Mesendoderm (in vitro differentiated cells): ENCODE measurements at regions not wholly inside any gene's neighbourhood (a gene's known extent, or its start where the extent isn't known, plus 50 kb on each side); places are given as distances from the start of the nearest gene placed in this dataset.
A peak's percentile ranks its signal among the peaks of the same experiment; 100 is the strongest.

Experiments used
- DNase-seq: peaks from one replicate; pipeline ENCODE4 v3.0.0; 2013
- H2AK5ac ChIP-seq: 2 replicates; pipeline ENCODE4 v1.6.1; 2013; ENCODE audit warnings: low read length, inconsistent platforms
- H2BK120ac ChIP-seq: 2 replicates; pipeline ENCODE4 v1.6.1; 2013; ENCODE audit warnings: low read depth, mild to moderate bottlenecking, low read length, moderate library complexity, mixed read lengths
- H2BK15ac ChIP-seq: replicated peaks from 2 replicates; pipeline ENCODE4 v1.6.1; 2013; ENCODE audit warnings: low read depth, mild to moderate bottlenecking, moderate library complexity
- H2BK5ac ChIP-seq: 2 replicates; pipeline ENCODE4 v1.6.1; 2013; ENCODE audit warnings: low read length, inconsistent platforms
- H3K18ac ChIP-seq: 2 replicates; pipeline ENCODE4 v1.6.1; 2013; ENCODE audit warnings: mild to moderate bottlenecking, low read length, mixed read lengths
- H3K23ac ChIP-seq: one replicate; pipeline ENCODE4 v1.6.1; 2013; ENCODE audit warnings: low read length
- H3K27ac ChIP-seq: 2 replicates; pipeline ENCODE4 v1.5.1; 2013; ENCODE audit warnings: low read depth, mild to moderate bottlenecking, inconsistent platforms, low read length, moderate library complexity
- H3K27me3 ChIP-seq: 2 replicates; pipeline ENCODE4 v1.6.1; 2013; ENCODE audit warnings: low read length, control low read depth, mild to moderate bottlenecking, inconsistent platforms; ENCODE audit not compliant: insufficient read depth, poor library complexity
- H3K36me3 ChIP-seq: 2 replicates; pipeline ENCODE4 v1.6.1; 2013; ENCODE audit warnings: low read length, inconsistent platforms; ENCODE audit not compliant: control insufficient read depth, insufficient read depth
- H3K4ac ChIP-seq: one replicate; pipeline ENCODE4 v1.6.1; 2013; ENCODE audit warnings: low read depth, mild to moderate bottlenecking, low read length, moderate library complexity
- H3K4me1 ChIP-seq: 2 replicates; pipeline ENCODE4 v1.6.1; 2013; ENCODE audit warnings: low read depth, low read length, inconsistent platforms; ENCODE audit not compliant: control insufficient read depth
- H3K4me2 ChIP-seq: 2 replicates; pipeline ENCODE4 v1.6.1; 2013; ENCODE audit warnings: low read length
- H3K4me3 ChIP-seq: 2 replicates; pipeline ENCODE4 v1.5.1; 2013; ENCODE audit warnings: mild to moderate bottlenecking, low read length
- H3K56ac ChIP-seq: one replicate; pipeline ENCODE4 v1.6.1; 2013; ENCODE audit warnings: low read length
- H3K79me1 ChIP-seq: 2 replicates; pipeline ENCODE4 v1.6.1; 2013; ENCODE audit warnings: low read length, inconsistent platforms
- H3K79me2 ChIP-seq: 2 replicates; pipeline ENCODE4 v1.6.1; 2013; ENCODE audit warnings: mild to moderate bottlenecking, low read length; ENCODE audit not compliant: control insufficient read depth, insufficient read depth
- H3K9ac ChIP-seq: 2 replicates; pipeline ENCODE4 v1.6.1; 2013; ENCODE audit warnings: low read length, inconsistent platforms
- H4K5ac ChIP-seq: one replicate; pipeline ENCODE4 v1.6.1; 2013; ENCODE audit warnings: low read length
- H4K8ac ChIP-seq: one replicate; pipeline ENCODE4 v1.6.1; 2013; ENCODE audit warnings: low read depth, mild to moderate bottlenecking, control low read depth, low read length, moderate library complexity
- WGBS: extraction: QIAGEN DNeasy Blood & Tissue Kit; methylation state at CpG from one replicate; pipeline ENCODE4 v1.1.7; 2013; ENCODE audit warnings: low lambda C conversion rate, missing lambda C conversion rate; ENCODE audit not compliant: insufficient coverage; ENCODE audit errors: extremely low coverage; 5-methylcytosine and 5-hydroxymethylcytosine counted together

- no peaks in the 10 kb centered on the region for H3K4me1 ChIP-seq
- WGBS = no CpG with 5 or more reads among the region's 4 CpGs
- H4K8ac ChIP-seq = no peak overlapping the region
- no peak overlapping the region for H2BK5ac ChIP-seq
- H3K18ac ChIP-seq = no peak overlapping the region
- no peaks in the 10 kb centered on the region for H3K27me3 ChIP-seq
- H4K5ac ChIP-seq = no peak overlapping the region
- no peaks in the 10 kb centered on the region for H3K79me2 ChIP-seq
- no peak overlapping the region for H3K9ac ChIP-seq
- H3K4me2 ChIP-seq = no peak overlapping the region
- H3K4me3 ChIP-seq = no peak overlapping the region
- no peaks in the 10 kb centered on the region for H3K36me3 ChIP-seq
- H3K23ac ChIP-seq = no peak overlapping the region
- no peak for DNase-seq
- no peak overlapping the region for H2AK5ac ChIP-seq
- no peak overlapping the region for H3K4ac ChIP-seq
- H3K56ac ChIP-seq = no peak overlapping the region
- no peaks in the 10 kb centered on the region for H3K79me1 ChIP-seq
- H3K27ac ChIP-seq = no peak overlapping the region
- H2BK120ac ChIP-seq = no peak overlapping the region
- H2BK15ac ChIP-seq = no peak overlapping the region
These were observed 316.6 kb upstream of the CHST9 start for GRCh38 chr18:27501671-27502070.

- WGBS = no CpG with 5 or more reads among the region's 5 CpGs
- no peak overlapping the region for H2BK120ac ChIP-seq
These were observed 315.4 kb upstream of the CHST9 start for GRCh38 chr18:27500531-27500930.

GRCh38 chr18:27497246-27497645 is 312.1 kb upstream of the CHST9 start:
- Histone ChIP-seq H3K27ac (no peak overlapping the region), H2BK120ac (no peak overlapping the region), H3K4me3 (no peak overlapping the region), H3K27me3 (no peaks in the 10 kb centered on the region), H3K4me1 (no peaks in the 10 kb centered on the region), H3K4ac (no peak overlapping the region), H3K18ac (no peak overlapping the region), H3K4me2 (no peak overlapping the region), H2AK5ac (no peak overlapping the region), H3K79me2 (no peaks in the 10 kb centered on the region), H2BK15ac (no peak overlapping the region), H2BK5ac (no peak overlapping the region), H3K36me3 (no peaks in the 10 kb centered on the region), H3K79me1 (no peaks in the 10 kb centered on the region), H3K9ac (no peak overlapping the region), H4K5ac (no peak overlapping the region), H3K56ac (no peak overlapping the region), H4K8ac (no peak overlapping the region), H3K23ac (no peak overlapping the region)
- DNase-seq = no peak
- no CpG with 5 or more reads among the region's 4 CpGs for WGBS

More at GRCh38 chr18:27500531-27500930, 315.4 kb upstream of the CHST9 start:
- Histone ChIP-seq H3K79me2 (no peaks in the 10 kb centered on the region), H3K4me2 (no peak overlapping the region), H3K18ac (no peak overlapping the region), H4K5ac (no peak overlapping the region), H2BK15ac (no peak overlapping the region), H3K9ac (no peak overlapping the region), H4K8ac (no peak overlapping the region), H3K27me3 (no peaks in the 10 kb centered on the region), H3K56ac (no peak overlapping the region), H3K27ac (no peak overlapping the region), H2AK5ac (no peak overlapping the region), H3K23ac (no peak overlapping the region), H3K4ac (no peak overlapping the region), H3K36me3 (no peaks in the 10 kb centered on the region), H3K4me1 (no peaks in the 10 kb centered on the region), H2BK5ac (no peak overlapping the region), H3K79me1 (no peaks in the 10 kb centered on the region), H3K4me3 (no peak overlapping the region)
- DNase-seq = no peak

- Histone ChIP-seq H3K4me2 (no peak overlapping the region), H3K79me1 (no peaks in the 10 kb centered on the region), H4K8ac (no peak overlapping the region), H3K4me3 (no peak overlapping the region), H3K36me3 (no peaks in the 10 kb centered on the region), H3K4me1 (no peaks in the 10 kb centered on the region), H2AK5ac (no peak overlapping the region), H3K9ac (no peak overlapping the region), H3K27me3 (no peaks in the 10 kb centered on the region), H3K4ac (no peak overlapping the region), H3K27ac (no peak overlapping the region), H3K56ac (no peak overlapping the region), H2BK120ac (no peak overlapping the region), H3K23ac (no peak overlapping the region), H4K5ac (no peak overlapping the region), H3K18ac (peak overlapping the region; percentile 9), H2BK15ac (no peak overlapping the region), H2BK5ac (no peak overlapping the region), H3K79me2 (no peaks in the 10 kb centered on the region)
- peak; percentile 26 for DNase-seq
- no CpG with 5 or more reads among the region's 4 CpGs for WGBS
These were observed 308.1 kb upstream of the CHST9 start for GRCh38 chr18:27493182-27493581.

- Histone ChIP-seq H3K27me3 (no peaks in the 10 kb centered on the region), H3K36me3 (no peaks in the 10 kb centered on the region), H3K4me2 (no peak overlapping the region), H3K4me1 (no peaks in the 10 kb centered on the region), H2BK5ac (no peak overlapping the region), H2AK5ac (no peak overlapping the region), H3K18ac (no peak overlapping the region), H4K8ac (no peak overlapping the region), H3K23ac (no peak overlapping the region), H3K9ac (no peak overlapping the region), H3K27ac (no peak overlapping the region), H3K4me3 (no peak overlapping the region), H4K5ac (no peak overlapping the region), H3K79me1 (no peaks in the 10 kb centered on the region), H3K79me2 (no peaks in the 10 kb centered on the region), H3K56ac (no peak overlapping the region), H2BK15ac (no peak overlapping the region), H2BK120ac (no peak overlapping the region), H3K4ac (no peak overlapping the region)
- no CpG with 5 or more reads among the region's 2 CpGs for WGBS
- DNase-seq = peak; percentile 38
These were observed 306.7 kb upstream of the CHST9 start for GRCh38 chr18:27491772-27492171.

GRCh38 chr18:27483276-27483675 is 298.2 kb upstream of the CHST9 start:
- H3K36me3 ChIP-seq = no peaks in the 10 kb centered on the region
- no peak overlapping the region for H3K27ac ChIP-seq
- no peak overlapping the region for H3K4me2 ChIP-seq
- H3K79me2 ChIP-seq = no peaks in the 10 kb centered on the region
- H2BK5ac ChIP-seq = no peak overlapping the region
- no peak overlapping the region for H3K4me3 ChIP-seq
- no peak overlapping the region for H3K18ac ChIP-seq
- no peaks in the 10 kb centered on the region for H3K27me3 ChIP-seq
- no peak overlapping the region for H3K4ac ChIP-seq
- no peak overlapping the region for H2BK15ac ChIP-seq
- H3K79me1 ChIP-seq = no peaks in the 10 kb centered on the region
- WGBS = 100% methylated on average over 1 of the region's 4 CpGs
- no peak overlapping the region for H4K5ac ChIP-seq
- no peak overlapping the region for H3K23ac ChIP-seq
- no peak overlapping the region for H4K8ac ChIP-seq
- no peak overlapping the region for H3K56ac ChIP-seq
- peak; percentile 32 for DNase-seq
- H2BK120ac ChIP-seq = no peak overlapping the region
- no peaks in the 10 kb centered on the region for H3K4me1 ChIP-seq
- no peak overlapping the region for H2AK5ac ChIP-seq
- no peak overlapping the region for H3K9ac ChIP-seq
